T-cell (primary cell): ENCODE measurements at regions not wholly inside any gene's neighbourhood (a gene's known extent, or its start where the extent isn't known, plus 50 kb on each side); places are given as distances from the start of the nearest gene placed in this dataset.

Experiments used
- ATAC-seq, 4 experiments: fragments of 200-7000 bp in 3 of 4; fragments of 150-1000 bp in 1 of 4; cut with Tn5 transposase; replicated peaks in 1 of 4; 1 replicate in 3 of 4; 2 replicates in 1 of 4; pipeline ENCODE4 v1.10.0; 2021; ENCODE audit warnings: moderate library complexity in 3 of 4, mild to moderate bottlenecking in 2 of 4, moderate number of reproducible peaks in 1 of 4
- CTCF ChIA-PET, 2 donors: fragments of 300-600 bp; sonication (Branson Sonifier 250); formaldehyde crosslinking; loops; one replicate each; lab custom pipeline; 2022; ENCODE audit warnings: antibody characterized with exemption in 2 of 2; lab: Charles Lee
- POLR2A ChIA-PET, 2 donors: fragments of 300-600 bp; sonication (Branson Sonifier 250); formaldehyde crosslinking; loops; one replicate each; lab custom pipeline; 2022; ENCODE audit warnings: antibody characterized with exemption in 2 of 2; lab: Charles Lee
- DNase-seq, 35 experiments: peaks; one replicate each; pipeline versions ENCODE4 v3.0.0 to v3.0.0-alpha.2; 2013 to 2023
- H3K27ac ChIP-seq: one replicate; pipeline ENCODE4 v1.5.1; 2013; ENCODE audit warnings: low read length
- H3K27me3 ChIP-seq, 2 experiments: replicated peaks in 1 of 2; 1 replicate in 1 of 2; 2 replicates in 1 of 2; pipeline versions ENCODE4 v1.6.1 to v1.7.0; 2013; ENCODE audit warnings: low read length in 1 of 2, mixed read lengths in 1 of 2; ENCODE audit not compliant: control insufficient read depth in 2 of 2, insufficient read depth in 2 of 2; ENCODE audit errors: extremely low read depth in 1 of 2
- H3K36me3 ChIP-seq, 2 donors: 1 replicate in 1 of 2; 2 replicates in 1 of 2; pipeline versions ENCODE4 v1.6.1 to v1.7.0; 2013; ENCODE audit warnings: low read length in 1 of 2; ENCODE audit not compliant: control insufficient read depth in 2 of 2, insufficient read depth in 1 of 2; ENCODE audit errors: extremely low read depth in 1 of 2
- H3K4me1 ChIP-seq, 2 experiments: 1 replicate in 1 of 2; 2 replicates in 1 of 2; pipeline versions ENCODE4 v1.6.1 to v1.7.0; 2013; ENCODE audit warnings: low read length in 2 of 2, mixed read lengths in 1 of 2; ENCODE audit not compliant: insufficient read depth in 2 of 2, control insufficient read depth in 1 of 2; ENCODE audit errors: extremely low read depth in 1 of 2
- H3K4me3 ChIP-seq, 2 donors: 1 replicate in 1 of 2; 2 replicates in 1 of 2; pipeline versions ENCODE4 v1.5.1 to v1.7.0; 2013; ENCODE audit warnings: mild to moderate bottlenecking in 2 of 2, low read length in 1 of 2, moderate library complexity in 1 of 2; ENCODE audit not compliant: control insufficient read depth in 1 of 2; ENCODE audit errors: extremely low read depth in 1 of 2
- H3K9me3 ChIP-seq: 2 replicates; pipeline ENCODE4 v1.7.0; 2013
- H3K27ac Mint-ChIP-seq, 2 donors: one replicate each; pipeline ENCODE4 v1.8.0; 2020 to 2021; ENCODE audit warnings: mild to moderate bottlenecking in 2 of 2, mixed read lengths in 2 of 2
- H3K27me3 Mint-ChIP-seq, 2 donors: one replicate each; pipeline ENCODE4 v1.8.0; 2021 to 2022; ENCODE audit warnings: mixed read lengths in 2 of 2
- H3K36me3 Mint-ChIP-seq: one replicate; pipeline ENCODE4 v1.8.0; 2021; ENCODE audit warnings: mixed read lengths
- H3K4me1 Mint-ChIP-seq, 3 donors: one replicate each; pipeline ENCODE4 v1.8.0; 2020 to 2022; ENCODE audit warnings: mixed read lengths in 3 of 3, mild to moderate bottlenecking in 1 of 3
- H3K4me3 Mint-ChIP-seq, 3 donors: one replicate each; pipeline ENCODE4 v1.8.0; 2020 to 2022; ENCODE audit warnings: mild to moderate bottlenecking in 3 of 3, mixed read lengths in 3 of 3, moderate library complexity in 3 of 3
- H3K9me3 Mint-ChIP-seq, 3 donors: one replicate each; pipeline ENCODE4 v1.8.0; 2020 to 2022; ENCODE audit warnings: mixed read lengths in 3 of 3
- WGBS: methylation state at CpG from one replicate; pipeline ENCODE4 v1.1.5; 2013; ENCODE audit warnings: missing lambda C conversion rate; ENCODE audit not compliant: insufficient coverage; 5-methylcytosine and 5-hydroxymethylcytosine counted together

DNA sequence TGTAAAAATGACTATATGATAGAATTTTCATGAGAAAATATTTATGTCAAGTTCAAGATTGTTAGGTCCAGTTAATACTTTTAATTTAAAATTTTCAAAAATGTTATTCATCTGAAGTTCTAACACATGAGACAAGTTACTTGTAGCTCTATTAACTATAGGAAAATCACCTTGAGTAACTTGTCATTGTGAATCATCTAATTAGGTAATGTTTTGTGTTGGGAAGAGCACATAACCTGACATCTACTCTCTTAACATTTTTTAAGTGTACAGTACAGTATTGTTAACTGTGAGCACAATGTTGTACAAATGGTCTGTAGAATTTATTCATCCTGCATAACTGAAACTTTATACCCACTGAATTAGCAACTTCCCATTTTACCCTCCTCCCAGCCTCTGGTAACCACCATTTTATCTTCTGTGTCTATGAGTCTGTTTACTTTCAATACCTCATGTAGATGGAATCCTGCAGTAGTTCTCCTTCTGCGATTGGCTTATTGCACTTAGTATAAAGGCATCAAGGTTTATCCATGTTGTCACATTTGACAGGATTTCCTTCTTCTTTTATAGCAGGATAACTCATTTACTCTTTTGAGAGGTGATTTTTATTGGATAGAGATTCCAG is 54.6 kb downstream of the ARL4A start:
- H3K27ac Mint-ChIP-seq = no peak overlapping the region
- POLR2A ChIA-PET = no interaction called here
- CTCF ChIA-PET = interaction anchor here in 1 of 2 donors (0.6 kb wide), 1 partner anchor 1632 kb away, joined by 3 read pairs; no protein-coding TSS in a partner anchor
- no peak overlapping the region for H3K27ac ChIP-seq
- H3K4me3 Mint-ChIP-seq = no peak overlapping the region
- no peaks in the 10 kb centered on the region for H3K9me3 ChIP-seq
- no peaks in the 10 kb centered on the region for H3K4me1 ChIP-seq
- no peak overlapping the region for H3K4me3 ChIP-seq
- H3K9me3 Mint-ChIP-seq = no peaks in the 10 kb centered on the region
- ATAC-seq = no peak
- no peaks in the 10 kb centered on the region for H3K4me1 Mint-ChIP-seq
- no peaks in the 10 kb centered on the region for H3K27me3 ChIP-seq
- no peaks in the 10 kb centered on the region for H3K36me3 Mint-ChIP-seq
- no peak for DNase-seq
- no peaks in the 10 kb centered on the region for H3K36me3 ChIP-seq
- no CpG with 5 or more reads among the region's 1 CpG for WGBS
- peaks cover 0 to 4% of the 10 kb centered on the region in 2 donors for H3K27me3 Mint-ChIP-seq

DNA sequence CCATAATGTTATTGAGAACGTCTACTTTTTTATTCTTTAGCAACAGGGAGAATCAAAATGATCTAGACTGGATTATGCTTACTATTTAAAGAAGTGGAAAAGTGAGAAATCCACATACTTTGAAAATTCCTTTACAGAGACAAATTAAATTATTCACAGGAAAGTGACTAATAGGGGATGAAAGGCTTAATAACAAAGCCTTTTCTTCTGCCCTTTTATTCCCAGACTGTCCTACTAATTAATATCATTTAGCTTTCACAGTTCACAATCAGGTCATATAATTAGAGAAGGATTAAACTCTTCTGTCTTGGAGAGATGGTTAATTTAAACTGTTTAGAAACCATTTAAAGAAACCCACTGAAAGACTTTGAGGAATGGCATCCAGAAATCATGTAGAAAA is 58.8 kb downstream of the ARL4A start:
- DNase-seq (no peak), ATAC-seq (no peak)
- Mint-ChIP-seq H3K27me3 (peaks cover 0 to 3% of the 10 kb centered on the region in 2 donors), H3K4me3 (no peak overlapping the region), H3K9me3 (no peaks in the 10 kb centered on the region), H3K4me1 (no peaks in the 10 kb centered on the region), H3K27ac (no peak overlapping the region), H3K36me3 (no peaks in the 10 kb centered on the region)
- WGBS = no CpG with 5 or more reads among the region's 1 CpG
- H3K27ac ChIP-seq = no peak overlapping the region
- POLR2A ChIA-PET = no interaction called here
- no peaks in the 10 kb centered on the region for H3K27me3 ChIP-seq
- CTCF ChIA-PET = no interaction called here
- no peaks in the 10 kb centered on the region for H3K9me3 ChIP-seq
- H3K36me3 ChIP-seq = no peaks in the 10 kb centered on the region
- H3K4me3 ChIP-seq = no peak overlapping the region
- H3K4me1 ChIP-seq = no peaks in the 10 kb centered on the region

DNA sequence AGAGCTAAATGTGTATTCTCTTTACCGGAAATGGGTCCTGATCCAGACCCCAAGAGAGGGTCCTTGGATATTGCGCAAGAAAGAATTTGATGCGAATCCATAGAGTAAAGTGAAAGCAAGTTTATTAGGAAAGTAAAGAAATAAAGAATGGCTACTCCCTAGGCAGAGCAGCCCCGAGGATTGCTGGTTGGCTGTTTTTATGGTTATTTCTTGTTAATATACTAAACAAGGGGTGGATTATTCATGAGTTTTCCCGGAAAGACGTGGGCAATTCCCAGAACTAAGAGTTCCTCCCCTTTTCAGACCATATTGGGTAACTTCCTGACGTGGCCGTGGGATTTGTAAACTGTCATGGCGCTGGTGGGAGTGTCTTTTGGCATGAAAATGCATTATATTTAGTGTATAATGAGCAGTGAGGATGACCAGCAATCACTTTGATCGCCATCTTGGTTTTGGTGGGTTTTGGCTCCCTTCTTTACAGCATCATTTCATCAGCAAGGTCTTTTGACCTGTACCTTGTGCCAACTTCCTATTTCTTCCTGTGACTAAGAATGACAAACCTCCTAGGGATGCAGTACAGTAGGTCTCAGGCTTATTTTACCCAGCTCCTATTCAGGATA is 60.4 kb downstream of the ARL4A start:
- Mint-ChIP-seq H3K4me3 (no peak overlapping the region), H3K9me3 (no peaks in the 10 kb centered on the region), H3K4me1 (no peaks in the 10 kb centered on the region), H3K27ac (no peak overlapping the region), H3K27me3 (peaks cover 0 to 6% of the 10 kb centered on the region in 2 donors), H3K36me3 (no peaks in the 10 kb centered on the region)
- Histone ChIP-seq H3K9me3 (no peaks in the 10 kb centered on the region), H3K27me3 (no peaks in the 10 kb centered on the region), H3K36me3 (no peaks in the 10 kb centered on the region), H3K4me1 (no peaks in the 10 kb centered on the region), H3K27ac (no peak overlapping the region), H3K4me3 (no peak overlapping the region)
- ChIA-PET POLR2A (no interaction called here), CTCF (interaction anchor here (0.6 to 0.7 kb wide), 2 partner anchors 18 to 31 kb away, joined by 3 to 4 read pairs; no protein-coding TSS in a partner anchor)
- no peak for DNase-seq
- 100% methylated on average over 2 of the region's 10 CpGs for WGBS
- ATAC-seq = no peak

DNA sequence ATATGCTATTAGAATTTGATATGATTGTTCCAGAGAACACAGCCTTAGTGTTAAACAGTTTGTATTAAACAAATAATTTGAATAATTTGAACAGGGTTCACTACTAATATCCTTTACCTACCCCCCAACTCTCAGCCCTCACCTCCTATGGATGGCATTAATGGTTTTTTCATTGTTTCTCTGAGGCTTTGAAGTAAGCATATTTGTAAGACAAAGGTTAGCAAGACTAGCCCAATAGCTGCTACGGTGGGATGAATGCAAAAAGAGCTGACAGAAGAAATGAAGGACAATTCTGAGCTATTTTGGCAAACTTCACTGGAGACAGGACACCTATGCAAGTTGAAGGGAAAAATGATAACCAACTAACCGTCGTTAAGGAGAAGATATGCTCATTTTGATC is 61.6 kb downstream of the ARL4A start:
- H3K9me3 Mint-ChIP-seq = no peaks in the 10 kb centered on the region
- H3K4me1 ChIP-seq = no peaks in the 10 kb centered on the region
- ATAC-seq (no peak), DNase-seq (no peak)
- H3K4me1 Mint-ChIP-seq = no peaks in the 10 kb centered on the region
- H3K27ac ChIP-seq = no peak overlapping the region
- ChIA-PET POLR2A (interaction anchor here in 1 of 2 donors (0.6 kb wide), 1 partner anchor 59 kb away, joined by 7 read pairs; no protein-coding TSS in a partner anchor), CTCF (interaction anchor here in 1 of 2 donors (0.6 kb wide), 1 partner anchor 59 kb away, joined by 3 read pairs; no protein-coding TSS in a partner anchor)
- no peak overlapping the region for H3K4me3 Mint-ChIP-seq
- no peaks in the 10 kb centered on the region for H3K36me3 Mint-ChIP-seq
- 83% methylated on average over 1 of the region's 3 CpGs for WGBS
- H3K27ac Mint-ChIP-seq = no peak overlapping the region
- no peaks in the 10 kb centered on the region for H3K36me3 ChIP-seq
- no peaks in the 10 kb centered on the region for H3K27me3 ChIP-seq
- H3K4me3 ChIP-seq = no peak overlapping the region
- no peaks in the 10 kb centered on the region for H3K9me3 ChIP-seq
- peaks cover 0 to 6% of the 10 kb centered on the region in 2 donors for H3K27me3 Mint-ChIP-seq

DNA sequence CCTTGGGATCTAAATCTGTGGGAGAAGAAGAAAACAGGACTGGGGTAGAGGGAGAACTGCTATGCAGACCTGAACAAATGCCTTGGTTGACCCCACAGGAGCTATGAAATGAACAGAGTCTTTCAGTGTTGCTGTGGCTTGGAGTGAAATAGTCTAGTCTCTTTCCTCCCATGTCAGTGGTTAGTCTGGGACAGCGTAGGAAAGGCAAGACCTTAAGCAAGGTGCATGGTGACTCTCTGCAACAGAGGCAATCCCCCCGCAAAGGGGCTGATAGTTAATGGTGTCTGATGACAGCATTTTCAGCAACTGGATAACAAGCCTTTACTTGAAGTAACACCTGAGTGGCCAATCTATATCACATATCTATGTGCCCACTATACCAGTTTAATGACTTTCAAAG is 62.3 kb downstream of the ARL4A start:
- no peak overlapping the region for H3K4me3 ChIP-seq
- Mint-ChIP-seq H3K9me3 (no peaks in the 10 kb centered on the region), H3K4me1 (no peaks in the 10 kb centered on the region), H3K27ac (no peak overlapping the region), H3K4me3 (no peak overlapping the region), H3K36me3 (no peaks in the 10 kb centered on the region), H3K27me3 (peaks cover 0 to 6% of the 10 kb centered on the region in 2 donors)
- ChIA-PET POLR2A (no interaction called here), CTCF (no interaction called here)
- WGBS = no CpG with 5 or more reads among the region's 2 CpGs
- H3K4me1 ChIP-seq = no peaks in the 10 kb centered on the region
- H3K9me3 ChIP-seq = no peaks in the 10 kb centered on the region
- no peak overlapping the region for H3K27ac ChIP-seq
- DNase-seq = no peak
- no peaks in the 10 kb centered on the region for H3K27me3 ChIP-seq
- ATAC-seq = no peak
- no peaks in the 10 kb centered on the region for H3K36me3 ChIP-seq

DNA sequence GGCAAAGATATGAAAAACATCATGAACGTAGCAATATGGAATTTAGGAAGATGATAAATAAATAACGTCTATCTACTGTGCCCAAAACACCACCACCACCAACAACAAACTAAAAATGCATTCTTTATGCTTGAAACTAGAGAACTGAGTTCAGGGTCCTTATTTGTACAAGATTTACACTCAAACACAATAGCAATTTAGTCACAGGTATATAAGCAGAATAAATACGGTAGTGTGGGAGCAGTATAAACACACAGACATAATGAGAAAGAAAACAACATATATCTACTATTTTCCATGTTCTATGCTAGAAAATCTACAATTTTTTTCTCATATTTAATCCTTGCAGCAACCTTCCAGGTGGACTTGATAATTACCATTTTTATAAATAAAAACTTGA is 64.3 kb downstream of the ARL4A start:
- H3K27ac ChIP-seq = no peak overlapping the region
- Mint-ChIP-seq H3K4me3 (no peak overlapping the region), H3K27me3 (peaks cover 0 to 6% of the 10 kb centered on the region in 2 donors), H3K27ac (no peak overlapping the region), H3K36me3 (no peaks in the 10 kb centered on the region), H3K4me1 (no peaks in the 10 kb centered on the region), H3K9me3 (no peaks in the 10 kb centered on the region)
- H3K4me3 ChIP-seq = no peak overlapping the region
- no peak for DNase-seq
- ChIA-PET CTCF (no interaction called here), POLR2A (no interaction called here)
- no peaks in the 10 kb centered on the region for H3K36me3 ChIP-seq
- H3K9me3 ChIP-seq = no peaks in the 10 kb centered on the region
- H3K4me1 ChIP-seq = no peaks in the 10 kb centered on the region
- H3K27me3 ChIP-seq = no peaks in the 10 kb centered on the region
- no peak for ATAC-seq
- no CpG with 5 or more reads among the region's 3 CpGs for WGBS
